ENCODE measurements at regions not wholly inside any gene's neighbourhood (a gene's known extent, or its start where the extent isn't known, plus 50 kb on each side); places are given as distances from the start of the nearest gene placed in this dataset.

DNA sequence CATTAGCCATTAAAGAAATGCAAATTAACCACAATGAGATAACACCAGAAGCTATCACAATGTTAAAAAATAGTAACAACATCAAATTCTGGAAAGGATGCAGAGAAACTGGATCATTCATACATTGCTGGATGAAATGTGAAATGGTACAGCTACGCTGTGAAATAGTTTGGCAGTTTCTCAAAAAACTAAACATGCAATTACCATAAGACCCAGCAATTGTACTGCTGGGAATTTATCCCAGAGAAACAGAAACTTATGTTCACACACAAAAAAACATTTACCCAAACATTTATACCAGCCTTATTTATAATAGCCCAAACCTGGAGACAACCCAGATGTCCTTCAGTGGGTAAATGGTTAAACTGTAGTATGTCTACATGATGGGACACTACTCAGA lies 592.9 kb downstream of the ZNF608 start:
- TF ChIP-seq, protein P1, sequence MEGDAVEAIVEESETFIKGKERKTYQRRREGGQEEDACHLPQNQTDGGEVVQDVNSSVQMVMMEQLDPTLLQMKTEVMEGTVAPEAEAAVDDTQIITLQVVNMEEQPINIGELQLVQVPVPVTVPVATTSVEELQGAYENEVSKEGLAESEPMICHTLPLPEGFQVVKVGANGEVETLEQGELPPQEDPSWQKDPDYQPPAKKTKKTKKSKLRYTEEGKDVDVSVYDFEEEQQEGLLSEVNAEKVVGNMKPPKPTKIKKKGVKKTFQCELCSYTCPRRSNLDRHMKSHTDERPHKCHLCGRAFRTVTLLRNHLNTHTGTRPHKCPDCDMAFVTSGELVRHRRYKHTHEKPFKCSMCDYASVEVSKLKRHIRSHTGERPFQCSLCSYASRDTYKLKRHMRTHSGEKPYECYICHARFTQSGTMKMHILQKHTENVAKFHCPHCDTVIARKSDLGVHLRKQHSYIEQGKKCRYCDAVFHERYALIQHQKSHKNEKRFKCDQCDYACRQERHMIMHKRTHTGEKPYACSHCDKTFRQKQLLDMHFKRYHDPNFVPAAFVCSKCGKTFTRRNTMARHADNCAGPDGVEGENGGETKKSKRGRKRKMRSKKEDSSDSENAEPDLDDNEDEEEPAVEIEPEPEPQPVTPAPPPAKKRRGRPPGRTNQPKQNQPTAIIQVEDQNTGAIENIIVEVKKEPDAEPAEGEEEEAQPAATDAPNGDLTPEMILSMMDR (IDR thresholded peaks at IDR 0.05), result no peak
- TF ChIP-seq POLR2A (IDR thresholded peaks at IDR 0.05), result no peak

Measured in uterus (tissue), 2 donors.